ENCODE measurements at regions not wholly inside any gene's neighbourhood (a gene's known extent, or its start where the extent isn't known, plus 50 kb on each side); places are given as distances from the start of the nearest gene placed in this dataset.

- ATAC-seq (peak in 1 of 4 donors; percentile 23), DNase-seq (no peak)
- Histone ChIP-seq H3K4me1 (no peaks in the 10 kb centered on the region), H3K27ac (no peak overlapping the region), H3K36me3 (no peaks in the 10 kb centered on the region), H3K27me3 (peaks cover 0 to 9% (median 0%) of the 10 kb centered on the region in 9 donors), H3K4me3 (no peak overlapping the region), H3K9me3 (no peaks in the 10 kb centered on the region)
- no peak for TF ChIP-seq CTCF (IDR thresholded peaks at IDR 0.05)
- no peak for TF ChIP-seq POLR2A (IDR thresholded peaks at IDR 0.05)
- intact Hi-C loops (cut with DNase I), result no loop called here
- WGBS, 4 donors, result 51 to 87% (median 55%) methylated on average over 4 to 25 of the region's 25 CpGs
Measured at GRCh38 chr9:92188969-92189781, 74.0 kb upstream of the SPTLC1 start.

- TF ChIP-seq POLR2A (IDR thresholded peaks at IDR 0.05), result no peak
- TF ChIP-seq CTCF (IDR thresholded peaks at IDR 0.05), result no peak
- Histone ChIP-seq H3K9me3 (no peaks in the 10 kb centered on the region), H3K36me3 (no peaks in the 10 kb centered on the region), H3K27me3 (peaks cover 0 to 9% (median 0%) of the 10 kb centered on the region in 9 donors), H3K27ac (no peak overlapping the region), H3K4me3 (no peak overlapping the region), H3K4me1 (no peaks in the 10 kb centered on the region)
- ATAC-seq (no peak), DNase-seq (no peak)
- intact Hi-C loops (cut with DNase I), result no loop called here
- WGBS, 4 donors, result 71 to 96% (median 87%) methylated on average over 7 to 10 of the region's 10 CpGs
Measured at GRCh38 chr9:92187989-92188714, 72.9 kb upstream of the SPTLC1 start.

- Histone ChIP-seq H3K27ac (no peak overlapping the region), H3K36me3 (no peaks in the 10 kb centered on the region), H3K27me3 (peaks cover 0 to 9% (median 0%) of the 10 kb centered on the region in 9 donors), H3K4me1 (no peaks in the 10 kb centered on the region), H3K4me3 (no peak overlapping the region), H3K9me3 (no peaks in the 10 kb centered on the region)
- intact Hi-C loops (cut with DNase I), result no loop called here
- ATAC-seq, result no peak
- WGBS, 4 donors, result 74 to 85% (median 76%) methylated on average over 3 of the region's 3 CpGs
- no peak for TF ChIP-seq CTCF (IDR thresholded peaks at IDR 0.05)
- no peak for TF ChIP-seq POLR2A (IDR thresholded peaks at IDR 0.05)
- DNase-seq, result no peak
Measured at GRCh38 chr9:92187390-92187789, 72.2 kb upstream of the SPTLC1 start.

GRCh38 chr9:92186631-92187030 is 71.4 kb upstream of the SPTLC1 start:
- Histone ChIP-seq H3K36me3 (no peaks in the 10 kb centered on the region), H3K27me3 (peaks cover 0 to 9% (median 0%) of the 10 kb centered on the region in 9 donors), H3K4me1 (no peaks in the 10 kb centered on the region), H3K4me3 (no peak overlapping the region), H3K27ac (no peak overlapping the region), H3K9me3 (peaks cover 0 to 5% (median 0%) of the 10 kb centered on the region in 12 donors)
- no peak for DNase-seq
- TF ChIP-seq POLR2A (IDR thresholded peaks at IDR 0.05) (no peak), CTCF (IDR thresholded peaks at IDR 0.05) (no peak)
- no peak for ATAC-seq
- intact Hi-C loops (cut with DNase I), result no loop called here
- 59 to 61% (median 60%) methylated on average over 7 of the region's 7 CpGs for WGBS, 4 donors

Measured in heart left ventricle (tissue), 16 donors.